Heart left ventricle (tissue), 16 donors: ENCODE measurements at regions not wholly inside any gene's neighbourhood (a gene's known extent, or its start where the extent isn't known, plus 50 kb on each side); places are given as distances from the start of the nearest gene placed in this dataset.

Experiments
- ATAC-seq, 4 donors: fragments of 200-7000 bp; cut with Tn5 transposase; one replicate each; pipeline ENCODE4 v1.9.1; 2020 to 2022; ENCODE audit warnings: moderate library complexity in 4 of 4, mild to moderate bottlenecking in 3 of 4, moderate number of reproducible peaks in 1 of 4
- DNase-seq, 5 donors: peaks; one replicate each; pipeline ENCODE4 v3.0.0-alpha.2; 2020
- H3K27ac ChIP-seq, 12 donors: fragments of 200-600 bp; sonication (generic) in 4 of 12; one replicate each; pipeline versions ENCODE4 v1.5.0 to v1.8.0; 2016 to 2022; ENCODE audit warnings: mild to moderate bottlenecking in 2 of 12
- H3K27me3 ChIP-seq, 9 donors: fragments of 200-600 bp; sonication (generic) in 2 of 9; one replicate each; pipeline versions ENCODE4 v1.5.1 to v1.8.0; 2016 to 2022; ENCODE audit warnings: mild to moderate bottlenecking in 3 of 9
- H3K36me3 ChIP-seq, 9 donors: fragments of 200-600 bp; sonication (generic) in 2 of 9; one replicate each; pipeline versions ENCODE4 v1.5.0 to v1.8.0; 2018 to 2022; ENCODE audit warnings: mild to moderate bottlenecking in 2 of 9
- H3K4me1 ChIP-seq, 12 donors: fragments of 200-600 bp; sonication (generic) in 4 of 12; one replicate each; pipeline versions ENCODE4 v1.5.0 to v1.8.0; 2016 to 2022; ENCODE audit warnings: mild to moderate bottlenecking in 3 of 12
- H3K4me3 ChIP-seq, 12 donors: fragments of 200-600 bp; sonication (generic) in 4 of 12; one replicate each; pipeline versions ENCODE4 v1.5.0 to v1.8.0; 2017 to 2022; ENCODE audit warnings: mild to moderate bottlenecking in 9 of 12, moderate library complexity in 4 of 12
- H3K9me3 ChIP-seq, 12 donors: fragments of 200-600 bp; sonication (generic) in 4 of 12; one replicate each; pipeline versions ENCODE4 v1.5.0 to v1.8.0; 2016 to 2022; ENCODE audit warnings: mild to moderate bottlenecking in 1 of 12
- CTCF ChIP-seq, 12 donors: fragments of 200-600 bp; sonication (generic) in 4 of 12; IDR thresholded peaks; one replicate each; pipeline versions ENCODE4 v1.5.0 to v1.8.0; 2018 to 2022; ENCODE audit warnings: antibody characterized with exemption in 12 of 12, mild to moderate bottlenecking in 5 of 12
- POLR2A ChIP-seq, 2 donors: fragments of 450-650 bp; IDR thresholded peaks; one replicate each; pipeline ENCODE4 v1.6.1; 2017; ENCODE audit warnings: antibody characterized with exemption in 2 of 2, mild to moderate bottlenecking in 2 of 2, moderate library complexity in 2 of 2
- WGBS, 4 donors: extraction: QIAGEN DNeasy Blood & Tissue Kit in 2 of 4; methylation state at CpG; one replicate each; pipeline versions ENCODE4 v1.1.5 to v1.1.7; 2013 to 2018; 5-methylcytosine and 5-hydroxymethylcytosine counted together
- intact Hi-C, 10 donors: fragments of 100-400 bp; cut with DNase I; formaldehyde crosslinking; loops; one replicate each; pipeline versions ENCODE4 v1.11.1 to v1.14.2; 2022
- donor health status: ischemic (EF 13 %, LVEDD 7.1; RV severe dilation, severe dysfunction).
- donor health status: healthy with polysubstance abuse.
- donor health status: DM: no; HTN: yes; CAD: no.
- donor health status: DM: no; HTN: no; CAD: no.
- donor health status: ischemic (EF 25% LVEDD 6.9; RV normal size, moderate dysfunction).
- donor health status: ischemic (EF 25% LVEDD 5.7; RV mildly dilated, moderate dysfunction).
- donor health status: healthy.
- donor health status: DM: yes; HTN: yes; CAD: no.
- donor health status: ischemic (EF 35%, LVEDD 5.7; RV mildly dilated, moderate dysfunction).
- donor health status: nonischemic (EF 11% LVEDD 7.7; RV severe dilation, severe dysfunction).
- donor health status: DM: yes; HTN: yes; CAD: no.
- donor health status: PGD.
- donor health status: ischemic (EF 29% LVEDD 5.4; RV normal size, mild dysfunction).
- donor health status: nonischemic (EF 23%, LVEDD 6.1; RV moderate dilation, normal function).

GRCh38 chr13:73440296-73440895 is 381.6 kb downstream of the KLF5 start:
- Histone ChIP-seq H3K9me3 (peaks cover 0 to 64% (median 36%) of the 10 kb centered on the region in 12 donors), H3K36me3 (no peaks in the 10 kb centered on the region)
- no peak for DNase-seq

GRCh38 chr13:73433890-73434289 is 375.1 kb downstream of the KLF5 start:
- H3K9me3 ChIP-seq = peaks cover 0 to 12% (median 1%) of the 10 kb centered on the region in 12 donors
- no peak for DNase-seq
- WGBS, 4 donors = 70 to 84% (median 79%) methylated on average over 2 of the region's 2 CpGs
- no peak overlapping the region for H3K4me3 ChIP-seq
- no peaks in the 10 kb centered on the region for H3K4me1 ChIP-seq
- no peaks in the 10 kb centered on the region for H3K27me3 ChIP-seq
- TF ChIP-seq CTCF (IDR thresholded peaks at IDR 0.05) = no peak
- TF ChIP-seq POLR2A (IDR thresholded peaks at IDR 0.05) = no peak
- intact Hi-C loops = no loop called here
- H3K27ac ChIP-seq = no peak overlapping the region
- ATAC-seq = no peak
- H3K36me3 ChIP-seq = no peaks in the 10 kb centered on the region

More at GRCh38 chr13:73440296-73440895, 381.6 kb downstream of the KLF5 start:
- intact Hi-C loops = no loop called here
- Histone ChIP-seq H3K4me3 (no peak overlapping the region), H3K4me1 (no peaks in the 10 kb centered on the region), H3K27ac (no peak overlapping the region), H3K27me3 (no peaks in the 10 kb centered on the region)
- ATAC-seq = no peak
- WGBS, 4 donors = 85 to 96% (median 89%) methylated on average over 3 of the region's 3 CpGs
- TF ChIP-seq POLR2A (IDR thresholded peaks at IDR 0.05) (no peak), CTCF (IDR thresholded peaks at IDR 0.05) (no peak)

- ATAC-seq (no peak), DNase-seq (no peak)
- Histone ChIP-seq H3K4me1 (no peaks in the 10 kb centered on the region), H3K27me3 (no peaks in the 10 kb centered on the region), H3K27ac (no peak overlapping the region), H3K9me3 (peaks cover 0 to 8% (median 0%) of the 10 kb centered on the region in 12 donors), H3K36me3 (no peaks in the 10 kb centered on the region), H3K4me3 (no peak overlapping the region)
- intact Hi-C loops = no loop called here
- 73 to 89% (median 83%) methylated on average over 1 of the region's 1 CpG for WGBS, 4 donors
- TF ChIP-seq POLR2A (IDR thresholded peaks at IDR 0.05) (no peak), CTCF (IDR thresholded peaks at IDR 0.05) (no peak)
These were observed 374.7 kb downstream of the KLF5 start for GRCh38 chr13:73433458-73433857.

GRCh38 chr13:73429701-73430100 is 370.9 kb downstream of the KLF5 start:
- WGBS, 4 donors = 92 to 100% (median 95%) methylated on average over 1 of the region's 1 CpG
- no peak for ATAC-seq
- Histone ChIP-seq H3K4me3 (no peak overlapping the region), H3K4me1 (no peaks in the 10 kb centered on the region), H3K36me3 (no peaks in the 10 kb centered on the region), H3K27me3 (no peaks in the 10 kb centered on the region), H3K9me3 (no peaks in the 10 kb centered on the region), H3K27ac (no peak overlapping the region)
- intact Hi-C loops = no loop called here
- no peak for TF ChIP-seq POLR2A (IDR thresholded peaks at IDR 0.05)
- TF ChIP-seq CTCF (IDR thresholded peaks at IDR 0.05) = no peak
- DNase-seq = no peak
